NCI-H774 (cell line): ENCODE measurements at regions not wholly inside any gene's neighbourhood (a gene's known extent, or its start where the extent isn't known, plus 50 kb on each side); places are given as distances from the start of the nearest gene placed in this dataset.
A peak's percentile ranks its signal among the peaks of the same experiment; 100 is the strongest.
"Not testable (repeated sequence)": the region's sequence is repeated elsewhere in the genome, so short reads cannot be mapped to it uniquely, and the experiment has no call there.

Source experiments
- DNase-seq: peaks from one replicate; lab custom pipeline; 2025; lab: John Stamatoyannopoulos, UW

- no peak for DNase-seq
Measured at GRCh38 chr2:84052043-84052442, 407.0 kb downstream of the SUCLG1 start.

- DNase-seq = no peak
Measured at GRCh38 chr2:84048964-84049363, 410.1 kb downstream of the SUCLG1 start.

GRCh38 chr2:84041506-84041905, 417.6 kb downstream of the SUCLG1 start:
- DNase-seq = no peak

- no peak for DNase-seq
Measured at GRCh38 chr2:84040281-84040680, 418.8 kb downstream of the SUCLG1 start.

GRCh38 chr2:84038866-84039265, 420.2 kb downstream of the SUCLG1 start:
- DNase-seq = no peak

- DNase-seq = no peak
Measured at GRCh38 chr2:84033347-84033974, 425.6 kb downstream of the SUCLG1 start.

- DNase-seq = no peak
Measured at GRCh38 chr2:84031312-84032050, 427.6 kb downstream of the SUCLG1 start.

- DNase-seq = no peak
Measured at GRCh38 chr2:84029903-84030575, 429.0 kb downstream of the SUCLG1 start.

GRCh38 chr2:84026818-84027217, 432.3 kb downstream of the SUCLG1 start:
- DNase-seq = no peak

GRCh38 chr2:84022810-84023431, 436.2 kb downstream of the SUCLG1 start:
- DNase-seq = peak; percentile 13

GRCh38 chr2:84017010-84017409, 442.1 kb downstream of the SUCLG1 start:
- no peak for DNase-seq

- DNase-seq = no peak
Measured at GRCh38 chr2:84016183-84016582, 442.9 kb downstream of the SUCLG1 start.

- no peak for DNase-seq
Measured at GRCh38 chr2:83997889-83998288, 461.2 kb downstream of the SUCLG1 start.

GRCh38 chr2:83994633-83995179, 464.4 kb downstream of the SUCLG1 start:
- no peak for DNase-seq

- no peak for DNase-seq
Measured at GRCh38 chr2:83993873-83994632, 465.0 kb downstream of the SUCLG1 start.

GRCh38 chr2:83991992-83992391, 467.1 kb downstream of the SUCLG1 start:
- no peak for DNase-seq

- DNase-seq = no peak
Measured at GRCh38 chr2:83990636-83991035, 468.4 kb downstream of the SUCLG1 start.

- not testable (repeated sequence) for DNase-seq
Measured at GRCh38 chr2:83976628-83977027, 482.5 kb downstream of the SUCLG1 start.

- DNase-seq = no peak
Measured at GRCh38 chr2:83972128-83972527, 487.0 kb downstream of the SUCLG1 start.

- no peak for DNase-seq
Measured at GRCh38 chr2:83971547-83971946, 487.5 kb downstream of the SUCLG1 start.

GRCh38 chr2:83970217-83970929, 488.7 kb downstream of the SUCLG1 start:
- DNase-seq = no peak
